HFFc6 (cell line): ENCODE measurements at regions not wholly inside any gene's neighbourhood (a gene's known extent, or its start where the extent isn't known, plus 50 kb on each side); places are given as distances from the start of the nearest gene placed in this dataset.

Source experiments
- DNase-seq: peaks from one replicate; pipeline ENCODE4 v3.0.0-alpha.2; 2018
- H3K27ac Mint-ChIP-seq: 2 replicates; pipeline ENCODE4 v1.8.0; 2020; ENCODE audit warnings: mild to moderate bottlenecking, mixed read lengths
- H3K27me3 Mint-ChIP-seq: 2 replicates; pipeline ENCODE4 v1.8.0; 2021; ENCODE audit warnings: mild to moderate bottlenecking, moderate library complexity, mixed read lengths; ENCODE audit not compliant: insufficient read depth
- H3K36me3 Mint-ChIP-seq: 2 replicates; pipeline ENCODE4 v1.8.0; 2021; ENCODE audit warnings: low read depth, mixed read lengths
- H3K4me1 Mint-ChIP-seq: 2 replicates; pipeline ENCODE4 v1.8.0; 2020; ENCODE audit warnings: low read depth, mixed read lengths
- H3K4me3 Mint-ChIP-seq: 2 replicates; pipeline ENCODE4 v1.8.0; 2020; ENCODE audit warnings: mild to moderate bottlenecking, moderate library complexity, mixed read lengths
- H3K9me3 Mint-ChIP-seq: 2 replicates; pipeline ENCODE4 v1.8.0; 2020; ENCODE audit warnings: mild to moderate bottlenecking, mixed read lengths
- TF ChIP-seq, protein P1 (sequence below): fragments of 200-600 bp; sonication (generic); IDR thresholded peaks from 2 replicates; pipeline ENCODE4 v1.5.0; 2021; ENCODE audit warnings: antibody characterized with exemption, mild to moderate bottlenecking

- H3K27me3 Mint-ChIP-seq: peaks cover 11% of the 10 kb centered on the region
- TF ChIP-seq, protein P1, sequence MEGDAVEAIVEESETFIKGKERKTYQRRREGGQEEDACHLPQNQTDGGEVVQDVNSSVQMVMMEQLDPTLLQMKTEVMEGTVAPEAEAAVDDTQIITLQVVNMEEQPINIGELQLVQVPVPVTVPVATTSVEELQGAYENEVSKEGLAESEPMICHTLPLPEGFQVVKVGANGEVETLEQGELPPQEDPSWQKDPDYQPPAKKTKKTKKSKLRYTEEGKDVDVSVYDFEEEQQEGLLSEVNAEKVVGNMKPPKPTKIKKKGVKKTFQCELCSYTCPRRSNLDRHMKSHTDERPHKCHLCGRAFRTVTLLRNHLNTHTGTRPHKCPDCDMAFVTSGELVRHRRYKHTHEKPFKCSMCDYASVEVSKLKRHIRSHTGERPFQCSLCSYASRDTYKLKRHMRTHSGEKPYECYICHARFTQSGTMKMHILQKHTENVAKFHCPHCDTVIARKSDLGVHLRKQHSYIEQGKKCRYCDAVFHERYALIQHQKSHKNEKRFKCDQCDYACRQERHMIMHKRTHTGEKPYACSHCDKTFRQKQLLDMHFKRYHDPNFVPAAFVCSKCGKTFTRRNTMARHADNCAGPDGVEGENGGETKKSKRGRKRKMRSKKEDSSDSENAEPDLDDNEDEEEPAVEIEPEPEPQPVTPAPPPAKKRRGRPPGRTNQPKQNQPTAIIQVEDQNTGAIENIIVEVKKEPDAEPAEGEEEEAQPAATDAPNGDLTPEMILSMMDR: no peak
Observed at GRCh38 chr15:79602180-79602579, 170.0 kb downstream of the MINAR1 start.

DNA sequence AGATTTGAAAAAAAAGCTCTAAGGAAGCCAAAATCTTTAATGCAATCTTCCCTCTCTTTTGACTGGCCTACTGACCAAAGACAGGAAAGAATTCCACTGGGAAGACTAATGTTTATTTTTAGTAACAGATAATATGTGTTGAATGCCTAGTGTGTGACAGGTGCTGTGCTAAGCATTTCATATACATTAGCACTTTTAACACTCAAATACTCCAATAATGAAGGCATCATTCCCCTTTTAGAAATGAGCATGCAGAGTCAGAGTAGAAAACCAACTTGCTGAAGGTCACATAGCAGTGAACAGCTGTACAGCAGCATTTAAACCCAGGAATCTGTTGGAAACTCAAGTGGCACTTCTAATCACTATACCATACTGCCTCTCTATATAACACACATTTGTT, 170.6 kb downstream of the MINAR1 start:
- H3K9me3 Mint-ChIP-seq: no peaks in the 10 kb centered on the region
- no peaks in the 10 kb centered on the region for H3K36me3 Mint-ChIP-seq
- DNase-seq: no peak
- H3K27ac Mint-ChIP-seq: no peak overlapping the region
- TF ChIP-seq, protein P1: no peak
- peaks cover 11% of the 10 kb centered on the region for H3K4me1 Mint-ChIP-seq
- H3K27me3 Mint-ChIP-seq: peaks cover 12% of the 10 kb centered on the region
- no peak overlapping the region for H3K4me3 Mint-ChIP-seq

More at GRCh38 chr15:79602180-79602579, 170.0 kb downstream of the MINAR1 start:
- Mint-ChIP-seq H3K9me3 (no peaks in the 10 kb centered on the region), H3K27ac (no peak overlapping the region), H3K4me3 (no peak overlapping the region), H3K36me3 (no peaks in the 10 kb centered on the region), H3K4me1 (peaks cover 11% of the 10 kb centered on the region)
- no peak for DNase-seq

- Mint-ChIP-seq H3K27ac (no peak overlapping the region), H3K9me3 (no peaks in the 10 kb centered on the region), H3K36me3 (no peaks in the 10 kb centered on the region), H3K27me3 (peaks cover 19% of the 10 kb centered on the region), H3K4me3 (no peak overlapping the region), H3K4me1 (peaks cover 11% of the 10 kb centered on the region)
- TF ChIP-seq, protein P1: no peak
- no peak for DNase-seq
Observed at GRCh38 chr15:79606831-79607355, 174.8 kb downstream of the MINAR1 start.

GRCh38 chr15:79608066-79608864, 176.1 kb downstream of the MINAR1 start:
- Mint-ChIP-seq H3K4me1 (no peaks in the 10 kb centered on the region), H3K4me3 (no peak overlapping the region), H3K27ac (no peak overlapping the region), H3K36me3 (no peaks in the 10 kb centered on the region), H3K9me3 (no peaks in the 10 kb centered on the region), H3K27me3 (peaks cover 19% of the 10 kb centered on the region)
- no peak for DNase-seq
- TF ChIP-seq, protein P1: no peak

DNA sequence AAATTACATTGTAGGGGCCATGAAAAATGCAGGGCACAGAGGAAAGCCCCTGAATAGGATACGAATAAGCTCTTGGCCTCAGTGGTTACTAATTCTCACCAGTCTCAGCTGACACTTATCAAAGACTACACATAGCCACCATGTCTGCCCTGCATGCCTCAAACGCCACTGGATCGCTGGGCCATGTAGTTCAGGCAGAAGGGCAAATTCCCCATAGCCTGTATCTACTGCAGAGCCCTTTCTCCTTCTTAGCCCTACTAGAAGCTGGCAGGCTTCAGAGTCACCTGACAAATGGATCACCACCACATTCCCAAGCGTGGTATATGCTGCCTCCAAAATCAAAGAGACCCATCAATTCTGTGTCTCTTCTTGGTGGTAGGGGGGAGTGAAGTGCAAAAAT, 177.4 kb downstream of the MINAR1 start:
- DNase-seq: no peak
- Mint-ChIP-seq H3K4me1 (no peaks in the 10 kb centered on the region), H3K9me3 (no peaks in the 10 kb centered on the region), H3K36me3 (no peaks in the 10 kb centered on the region), H3K27me3 (peaks cover 17% of the 10 kb centered on the region), H3K4me3 (no peak overlapping the region), H3K27ac (no peak overlapping the region)
- TF ChIP-seq, protein P1: no peak
